H1 (cell line): ENCODE measurements at regions not wholly inside any gene's neighbourhood (a gene's known extent, or its start where the extent isn't known, plus 50 kb on each side); places are given as distances from the start of the nearest gene placed in this dataset.

ENCODE experiments used
- BRCA1 ChIP-seq: IDR thresholded peaks from 2 replicates; pipeline ENCODE4 v1.6.1; 2012; ENCODE audit warnings: low read depth, low read length, improper control_type of control experiment
- JUN ChIP-seq: IDR thresholded peaks from 2 replicates; pipeline ENCODE4 v1.6.1; 2011; ENCODE audit warnings: low read depth, mild to moderate bottlenecking, improper control_type of control experiment, low read length
- POLR2A ChIP-seq, 2 experiments: IDR thresholded peaks; 1 replicate in 1 of 2; 2 replicates in 1 of 2; pipeline ENCODE4 v1.6.1; 2011; ENCODE audit warnings: low read depth in 2 of 2, low read length in 2 of 2, mild to moderate bottlenecking in 2 of 2; ENCODE audit errors: control extremely low read depth in 1 of 2
- POLR2AphosphoS5 ChIP-seq: IDR thresholded peaks from 2 replicates; pipeline ENCODE4 v1.6.1; 2011; ENCODE audit warnings: low read depth, low read length
- RFX5 ChIP-seq: IDR thresholded peaks from 2 replicates; pipeline ENCODE4 v1.6.1; 2011; ENCODE audit warnings: low read depth, low read length, improper control_type of control experiment, borderline replicate concordance
- RXRA ChIP-seq: IDR thresholded peaks from 2 replicates; pipeline ENCODE4 v1.6.1; 2011; ENCODE audit warnings: low read depth, mild to moderate bottlenecking, low read length, moderate library complexity; ENCODE audit not compliant: insufficient read depth
- YY1 ChIP-seq: IDR thresholded peaks from 2 replicates; pipeline ENCODE4 v1.6.1; 2011; ENCODE audit warnings: low read depth, mild to moderate bottlenecking, low read length
- TF ChIP-seq, protein P1 (sequence below), 3 experiments: IDR thresholded peaks; 1 replicate in 2 of 3; 2 replicates in 1 of 3; pipeline versions ENCODE4 v1.5.1 to v1.6.1; 2011; ENCODE audit warnings: low read length in 3 of 3, mild to moderate bottlenecking in 3 of 3, inconsistent platforms in 2 of 3, low read depth in 1 of 3, moderate library complexity in 1 of 3; ENCODE audit not compliant: insufficient read depth in 1 of 3; ENCODE audit errors: control extremely low read depth in 1 of 3

- TF ChIP-seq POLR2A (IDR thresholded peaks at IDR 0.05; ENCODE audit: control extremely low read depth in 1 of 2, low read depth in 2 of 2, low read length in 2 of 2) (no peak), POLR2AphosphoS5 (no peak), JUN (no peak), RFX5 (no peak), BRCA1 (no peak), YY1 (no peak), RXRA (no peak)
- TF ChIP-seq, protein P1, sequence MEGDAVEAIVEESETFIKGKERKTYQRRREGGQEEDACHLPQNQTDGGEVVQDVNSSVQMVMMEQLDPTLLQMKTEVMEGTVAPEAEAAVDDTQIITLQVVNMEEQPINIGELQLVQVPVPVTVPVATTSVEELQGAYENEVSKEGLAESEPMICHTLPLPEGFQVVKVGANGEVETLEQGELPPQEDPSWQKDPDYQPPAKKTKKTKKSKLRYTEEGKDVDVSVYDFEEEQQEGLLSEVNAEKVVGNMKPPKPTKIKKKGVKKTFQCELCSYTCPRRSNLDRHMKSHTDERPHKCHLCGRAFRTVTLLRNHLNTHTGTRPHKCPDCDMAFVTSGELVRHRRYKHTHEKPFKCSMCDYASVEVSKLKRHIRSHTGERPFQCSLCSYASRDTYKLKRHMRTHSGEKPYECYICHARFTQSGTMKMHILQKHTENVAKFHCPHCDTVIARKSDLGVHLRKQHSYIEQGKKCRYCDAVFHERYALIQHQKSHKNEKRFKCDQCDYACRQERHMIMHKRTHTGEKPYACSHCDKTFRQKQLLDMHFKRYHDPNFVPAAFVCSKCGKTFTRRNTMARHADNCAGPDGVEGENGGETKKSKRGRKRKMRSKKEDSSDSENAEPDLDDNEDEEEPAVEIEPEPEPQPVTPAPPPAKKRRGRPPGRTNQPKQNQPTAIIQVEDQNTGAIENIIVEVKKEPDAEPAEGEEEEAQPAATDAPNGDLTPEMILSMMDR (IDR thresholded peaks at IDR 0.05; ENCODE audit: control extremely low read depth in 1 of 3, insufficient read depth in 1 of 3, low read depth in 1 of 3, low read length in 3 of 3), result no peak
These were observed 89.9 kb upstream of the KAZN start for GRCh38 chr1:14508613-14509012.
